GM23338 (cell line): ENCODE measurements at regions not wholly inside any gene's neighbourhood (a gene's known extent, or its start where the extent isn't known, plus 50 kb on each side); places are given as distances from the start of the nearest gene placed in this dataset.

Experiments
- EZH2 ChIP-seq: fragments of 200-600 bp; sonication (generic); IDR thresholded peaks from one replicate; pipeline ENCODE4 v1.8.0; 2017; ENCODE audit warnings: antibody characterized with exemption, mild to moderate bottlenecking, low read depth; ENCODE audit not compliant: unreplicated experiment
- POLR2AphosphoS5 ChIP-seq: IDR thresholded peaks from 2 replicates; pipeline ENCODE4 v1.6.1; 2016; ENCODE audit warnings: antibody characterized with exemption, low read depth
- TF ChIP-seq, protein P1 (sequence below), 2 experiments: fragments of 200-600 bp in 1 of 2; sonication (generic) in 1 of 2; conservative IDR thresholded peaks; 2 replicates each; pipeline versions ENCODE4 v1.5.1 to v1.6.1; 2016 to 2017; ENCODE audit warnings: antibody characterized with exemption in 2 of 2, low read depth in 2 of 2, mild to moderate bottlenecking in 2 of 2, moderate library complexity in 1 of 2

DNA sequence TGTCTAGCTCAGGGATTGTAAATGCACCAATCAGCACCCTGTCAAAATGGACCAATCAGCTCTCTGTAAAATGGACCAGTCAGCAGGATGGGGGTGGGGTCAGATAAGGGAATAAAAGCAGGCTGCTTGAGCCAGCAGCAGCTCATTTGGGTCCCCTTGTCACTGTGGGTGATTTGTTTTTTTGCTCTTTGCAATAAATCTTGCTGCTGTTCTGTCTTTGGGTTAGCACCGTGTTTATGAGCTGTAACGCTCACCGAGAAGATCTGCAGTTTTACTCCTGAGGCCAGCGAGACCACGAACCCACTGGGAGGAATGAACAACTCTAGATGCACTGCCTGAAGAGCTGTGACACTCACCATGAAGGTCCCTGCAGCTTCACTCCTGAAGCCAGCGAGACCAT lies 134.1 kb upstream of the LMNTD1 start:
- TF ChIP-seq, protein P1, sequence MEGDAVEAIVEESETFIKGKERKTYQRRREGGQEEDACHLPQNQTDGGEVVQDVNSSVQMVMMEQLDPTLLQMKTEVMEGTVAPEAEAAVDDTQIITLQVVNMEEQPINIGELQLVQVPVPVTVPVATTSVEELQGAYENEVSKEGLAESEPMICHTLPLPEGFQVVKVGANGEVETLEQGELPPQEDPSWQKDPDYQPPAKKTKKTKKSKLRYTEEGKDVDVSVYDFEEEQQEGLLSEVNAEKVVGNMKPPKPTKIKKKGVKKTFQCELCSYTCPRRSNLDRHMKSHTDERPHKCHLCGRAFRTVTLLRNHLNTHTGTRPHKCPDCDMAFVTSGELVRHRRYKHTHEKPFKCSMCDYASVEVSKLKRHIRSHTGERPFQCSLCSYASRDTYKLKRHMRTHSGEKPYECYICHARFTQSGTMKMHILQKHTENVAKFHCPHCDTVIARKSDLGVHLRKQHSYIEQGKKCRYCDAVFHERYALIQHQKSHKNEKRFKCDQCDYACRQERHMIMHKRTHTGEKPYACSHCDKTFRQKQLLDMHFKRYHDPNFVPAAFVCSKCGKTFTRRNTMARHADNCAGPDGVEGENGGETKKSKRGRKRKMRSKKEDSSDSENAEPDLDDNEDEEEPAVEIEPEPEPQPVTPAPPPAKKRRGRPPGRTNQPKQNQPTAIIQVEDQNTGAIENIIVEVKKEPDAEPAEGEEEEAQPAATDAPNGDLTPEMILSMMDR (conservative IDR thresholded peaks at IDR 0.05; ENCODE audit: low read depth in 2 of 2) = no peak
- TF ChIP-seq EZH2 (no peak), POLR2AphosphoS5 (no peak)
